Esophagus muscularis mucosa (tissue), 4 donors: ENCODE measurements at regions not wholly inside any gene's neighbourhood (a gene's known extent, or its start where the extent isn't known, plus 50 kb on each side); places are given as distances from the start of the nearest gene placed in this dataset.

Experiments
- CTCF ChIP-seq, 3 experiments: fragments of 200-600 bp in 2 of 3; fragments of 450-650 bp in 1 of 3; sonication (generic) in 2 of 3; IDR thresholded peaks; one replicate each; pipeline ENCODE4 v1.5.1; 2017 to 2019; ENCODE audit warnings: antibody characterized with exemption in 3 of 3, mild to moderate bottlenecking in 2 of 3, moderate library complexity in 1 of 3
- EP300 ChIP-seq: sonication (generic); formaldehyde crosslinking; IDR thresholded peaks from one replicate; pipeline ENCODE4 v1.6.1; 2017; ENCODE audit warnings: antibody characterized with exemption
- POLR2A ChIP-seq: fragments of 450-650 bp; IDR thresholded peaks from one replicate; pipeline ENCODE4 v1.6.1; 2017; ENCODE audit warnings: antibody characterized with exemption, moderate library complexity, mild to moderate bottlenecking, low read depth
- POLR2AphosphoS5 ChIP-seq, 2 donors: sonication (generic); formaldehyde crosslinking; IDR thresholded peaks; one replicate each; pipeline ENCODE4 v1.6.1; 2017; ENCODE audit warnings: antibody characterized with exemption in 2 of 2

GRCh38 chr11:29606330-29607031, 410.3 kb downstream of the KCNA4 start:
- no peak for TF ChIP-seq CTCF (IDR thresholded peaks at IDR 0.05)
- TF ChIP-seq POLR2AphosphoS5 (IDR thresholded peaks at IDR 0.05): no peak
- TF ChIP-seq EP300: no peak
- TF ChIP-seq POLR2A: no peak
